GM21381 (cell line): ENCODE measurements at regions not wholly inside any gene's neighbourhood (a gene's known extent, or its start where the extent isn't known, plus 50 kb on each side); places are given as distances from the start of the nearest gene placed in this dataset.

Source experiments
- ATAC-seq: cut with Tn5 transposase; IDR thresholded peaks from one replicate; pipeline ENCODE4 v1.9.1; 2021; ENCODE audit warnings: mild to moderate bottlenecking, moderate library complexity; ENCODE audit not compliant: unreplicated experiment

DNA sequence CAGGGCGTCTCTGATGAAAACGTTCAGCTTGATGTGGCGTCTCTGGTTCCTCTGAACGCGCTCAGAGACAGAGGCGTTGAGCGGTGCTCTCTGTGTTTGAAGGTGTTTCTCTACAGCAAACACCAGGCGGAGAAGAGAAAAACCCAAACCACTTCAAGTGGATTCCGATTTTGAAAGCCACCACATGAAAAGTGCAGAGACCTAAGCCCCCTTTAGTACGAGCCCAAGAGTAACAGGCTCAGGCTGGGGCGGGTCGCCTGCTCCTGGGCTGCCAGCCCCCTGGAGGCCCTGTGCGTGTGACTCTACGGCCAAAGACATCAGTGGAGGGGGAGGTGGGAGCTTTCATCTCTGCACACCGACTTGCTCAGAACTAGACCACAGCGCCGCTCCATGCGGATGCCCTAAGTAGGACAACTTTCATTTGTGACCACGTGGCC, 328.4 kb downstream of the MAF start:
- no peak for ATAC-seq

DNA sequence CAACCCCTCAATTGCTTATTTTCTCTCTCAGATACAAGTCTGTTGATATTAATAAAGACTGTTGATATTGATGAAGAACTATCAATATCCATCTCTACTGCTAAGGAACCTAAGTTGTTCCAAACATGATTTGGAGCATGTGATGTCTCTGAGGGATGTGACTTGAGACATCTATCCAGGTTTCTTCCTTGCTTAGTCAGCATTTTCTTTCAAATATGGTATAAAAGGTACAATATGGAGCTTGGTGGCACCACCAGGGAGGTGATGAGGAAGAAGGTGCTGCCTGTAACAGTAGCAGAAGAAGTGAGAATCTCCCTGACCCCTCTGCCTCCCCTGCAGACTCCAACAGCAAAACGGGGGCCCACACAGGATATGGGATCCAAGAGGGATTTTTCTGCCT, 329.0 kb downstream of the MAF start:
- no peak for ATAC-seq

- no peak for ATAC-seq
Observed at GRCh38 chr16:79270011-79270410, 330.5 kb downstream of the MAF start.

- ATAC-seq, result peak; percentile 98
Observed at GRCh38 chr16:79269211-79269863, 331.2 kb downstream of the MAF start.

GRCh38 chr16:79267781-79268180, 332.8 kb downstream of the MAF start:
- ATAC-seq, result no peak

GRCh38 chr16:79267146-79267545, 333.4 kb downstream of the MAF start:
- ATAC-seq, result no peak

GRCh38 chr16:79265701-79266100, 334.8 kb downstream of the MAF start:
- no peak for ATAC-seq

- ATAC-seq, result no peak
Observed at GRCh38 chr16:79265196-79265595, 335.3 kb downstream of the MAF start.

DNA sequence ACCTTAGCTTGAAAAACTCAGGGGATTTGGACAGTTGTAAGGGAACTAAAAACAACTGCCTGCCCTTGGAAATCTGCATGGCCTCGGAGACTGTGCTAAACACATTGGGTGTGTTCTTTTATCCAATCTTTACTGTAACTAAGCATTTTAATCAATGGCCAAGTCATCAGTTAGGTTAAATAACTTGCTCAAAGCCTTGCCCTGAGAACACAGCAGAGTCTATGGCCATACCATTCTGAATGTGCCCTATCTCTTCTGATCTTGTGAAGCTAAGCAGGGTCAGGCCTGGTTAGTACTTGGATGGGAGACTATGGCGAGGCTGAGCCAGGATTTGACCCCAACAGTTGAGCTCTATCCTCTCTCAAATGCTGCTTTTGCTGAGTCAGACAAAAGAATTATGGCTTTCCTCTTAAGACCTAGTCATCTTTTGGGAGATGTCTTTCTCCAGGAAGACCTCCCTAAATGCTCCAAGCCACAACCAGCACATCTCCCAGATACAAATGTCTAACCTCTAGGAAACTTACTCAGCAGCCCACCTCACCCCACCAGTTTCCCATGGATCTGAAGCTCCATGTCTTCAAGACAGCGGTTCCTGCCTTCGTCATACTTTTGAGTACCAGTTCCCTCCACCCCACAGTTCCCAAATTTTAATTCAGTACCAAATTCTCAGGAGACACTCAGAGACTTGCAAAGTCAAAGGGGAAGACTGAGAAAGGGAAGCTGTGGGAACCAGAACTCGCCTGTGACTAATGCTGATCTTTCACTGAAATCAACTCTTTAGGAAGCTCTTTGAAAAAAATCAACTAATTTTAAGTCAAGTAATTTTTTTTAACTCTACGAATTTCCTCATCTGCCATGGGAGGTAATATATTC, 336.1 kb downstream of the MAF start:
- no peak for ATAC-seq

GRCh38 chr16:79263425-79263824, 337.1 kb downstream of the MAF start:
- no peak for ATAC-seq
